ENCODE measurements at regions not wholly inside any gene's neighbourhood (a gene's known extent, or its start where the extent isn't known, plus 50 kb on each side); places are given as distances from the start of the nearest gene placed in this dataset.

DNA sequence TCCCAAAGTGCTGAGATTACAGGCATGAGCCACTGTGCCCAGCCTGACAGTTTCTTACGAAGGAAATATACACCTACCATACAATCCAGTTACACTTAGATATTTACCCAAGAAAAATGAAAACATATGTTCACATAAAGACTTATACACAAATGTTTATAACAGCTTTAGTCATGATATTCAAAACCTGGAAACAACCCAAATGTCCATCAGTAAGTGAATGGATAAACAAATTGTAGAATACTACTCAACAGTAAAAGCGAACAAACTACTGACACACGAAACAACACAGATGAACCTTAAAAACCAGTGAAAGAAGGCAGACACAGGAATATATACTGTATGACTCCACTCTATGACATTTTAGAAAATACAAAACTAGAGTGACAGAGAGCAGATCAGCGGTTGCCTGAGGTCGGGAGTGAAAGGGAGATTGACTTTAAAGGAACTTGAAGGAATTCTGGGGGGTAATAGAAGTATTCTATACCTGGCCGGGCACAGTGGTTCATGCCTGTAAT, 83.6 kb downstream of the SPRING1 start:
- TF ChIP-seq, protein P1, sequence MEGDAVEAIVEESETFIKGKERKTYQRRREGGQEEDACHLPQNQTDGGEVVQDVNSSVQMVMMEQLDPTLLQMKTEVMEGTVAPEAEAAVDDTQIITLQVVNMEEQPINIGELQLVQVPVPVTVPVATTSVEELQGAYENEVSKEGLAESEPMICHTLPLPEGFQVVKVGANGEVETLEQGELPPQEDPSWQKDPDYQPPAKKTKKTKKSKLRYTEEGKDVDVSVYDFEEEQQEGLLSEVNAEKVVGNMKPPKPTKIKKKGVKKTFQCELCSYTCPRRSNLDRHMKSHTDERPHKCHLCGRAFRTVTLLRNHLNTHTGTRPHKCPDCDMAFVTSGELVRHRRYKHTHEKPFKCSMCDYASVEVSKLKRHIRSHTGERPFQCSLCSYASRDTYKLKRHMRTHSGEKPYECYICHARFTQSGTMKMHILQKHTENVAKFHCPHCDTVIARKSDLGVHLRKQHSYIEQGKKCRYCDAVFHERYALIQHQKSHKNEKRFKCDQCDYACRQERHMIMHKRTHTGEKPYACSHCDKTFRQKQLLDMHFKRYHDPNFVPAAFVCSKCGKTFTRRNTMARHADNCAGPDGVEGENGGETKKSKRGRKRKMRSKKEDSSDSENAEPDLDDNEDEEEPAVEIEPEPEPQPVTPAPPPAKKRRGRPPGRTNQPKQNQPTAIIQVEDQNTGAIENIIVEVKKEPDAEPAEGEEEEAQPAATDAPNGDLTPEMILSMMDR (IDR thresholded peaks at IDR 0.05; ENCODE audit: insufficient read depth, low read depth, low read length, missing control alignments): no peak
- H3K4me3 ChIP-seq (ENCODE audit: low read length): no peak overlapping the region
- no peak for DNase-seq (ENCODE audit: low read depth)

DNA sequence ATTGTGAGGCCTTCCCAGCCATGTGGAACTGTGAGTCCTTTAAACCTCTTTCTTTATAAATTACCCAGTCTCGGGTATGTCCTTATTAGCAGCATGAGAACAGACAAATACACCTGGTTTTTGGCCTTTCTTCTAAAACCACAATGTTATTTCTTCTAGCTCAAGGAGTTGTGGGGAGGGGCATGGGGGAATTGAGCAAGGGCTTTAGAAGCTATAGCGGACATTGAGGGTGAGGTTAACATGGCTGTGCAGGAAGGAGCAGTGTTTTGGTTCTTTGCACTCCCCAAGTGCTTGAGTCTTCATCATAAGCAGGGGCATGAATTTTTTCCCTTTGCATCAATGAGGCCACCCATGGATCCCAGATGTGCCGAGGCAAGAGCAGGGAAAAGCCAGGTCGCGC, 86.8 kb downstream of the SPRING1 start:
- no peak overlapping the region for H3K4me3 ChIP-seq (ENCODE audit: low read length)
- DNase-seq (ENCODE audit: low read depth): no peak
- TF ChIP-seq, protein P1 (IDR thresholded peaks at IDR 0.05; ENCODE audit: insufficient read depth, low read depth, low read length, missing control alignments): no peak

DNA sequence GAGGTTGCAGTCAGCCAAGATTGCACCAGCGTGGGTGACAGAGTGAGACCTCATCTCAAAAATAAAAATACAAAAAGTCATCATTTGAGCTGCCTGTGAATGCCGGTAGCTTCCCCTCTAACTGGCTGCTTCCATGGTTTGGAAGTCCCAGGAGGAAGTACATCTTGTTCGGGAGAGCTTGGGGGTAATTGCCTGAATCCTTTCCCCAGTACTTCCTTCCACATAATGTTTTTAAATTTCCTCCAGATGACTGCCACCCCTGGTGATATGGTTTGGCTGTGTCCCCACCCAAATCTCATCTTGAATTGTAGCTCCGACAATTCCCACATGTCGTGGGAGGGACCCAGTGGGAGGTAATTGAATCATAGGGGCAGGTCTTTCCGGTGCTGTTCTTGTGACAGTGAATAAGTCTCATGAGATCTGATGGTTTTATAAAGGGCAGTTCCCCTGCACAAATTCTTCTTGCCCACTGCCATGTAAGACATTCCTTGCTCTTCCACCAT, 87.2 kb downstream of the SPRING1 start:
- H3K4me3 ChIP-seq (ENCODE audit: low read length): no peak overlapping the region
- TF ChIP-seq, protein P1 (IDR thresholded peaks at IDR 0.05; ENCODE audit: insufficient read depth, low read depth, low read length, missing control alignments): no peak
- DNase-seq (ENCODE audit: low read depth): no peak

DNA sequence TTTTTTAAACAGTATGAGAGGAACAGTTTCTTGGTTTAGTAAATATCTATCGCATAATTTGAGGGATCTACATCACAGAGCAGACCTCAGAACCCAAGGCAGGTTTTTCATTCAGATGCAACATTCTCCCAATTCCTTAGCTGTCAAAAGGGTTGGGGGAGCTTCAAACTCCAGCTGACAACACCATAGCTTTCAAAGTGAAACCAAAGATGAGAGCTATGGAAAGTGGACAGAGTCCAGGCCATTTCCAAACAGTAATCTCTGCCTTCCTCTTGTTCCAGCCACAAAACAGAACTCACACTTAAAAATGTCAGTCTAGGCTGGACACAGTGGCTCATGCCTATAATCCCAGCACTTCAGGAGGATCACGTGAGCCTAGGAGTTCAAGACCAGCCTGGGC, 87.8 kb downstream of the SPRING1 start:
- no peak for DNase-seq (ENCODE audit: low read depth)
- TF ChIP-seq, protein P1 (IDR thresholded peaks at IDR 0.05; ENCODE audit: insufficient read depth, low read depth, low read length, missing control alignments): no peak
- no peak overlapping the region for H3K4me3 ChIP-seq (ENCODE audit: low read length)

DNA sequence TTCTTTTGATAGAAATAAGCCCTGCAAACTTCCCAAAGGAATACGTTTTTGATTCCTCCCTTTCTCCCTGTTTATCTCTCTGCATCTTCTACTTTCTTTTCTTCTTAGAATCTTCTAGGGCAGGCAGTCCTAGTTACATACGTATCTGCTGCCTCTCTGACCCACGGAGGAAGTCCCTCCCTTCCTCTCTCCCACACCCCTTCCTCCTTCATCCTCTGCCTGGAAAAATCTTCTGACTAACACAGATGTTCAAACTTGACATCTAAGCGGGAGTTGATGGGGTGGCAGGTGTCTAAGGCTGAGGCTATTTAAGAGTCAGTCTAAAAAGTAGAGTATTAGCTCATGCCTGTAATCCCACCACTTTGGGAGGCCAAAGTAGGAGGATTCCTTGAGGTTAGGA, 88.6 kb downstream of the MAP1LC3B2 start:
- TF ChIP-seq, protein P1 (IDR thresholded peaks at IDR 0.05; ENCODE audit: insufficient read depth, low read depth, low read length, missing control alignments): no peak
- no peak for DNase-seq (ENCODE audit: low read depth)
- no peak overlapping the region for H3K4me3 ChIP-seq (ENCODE audit: low read length)

DNA sequence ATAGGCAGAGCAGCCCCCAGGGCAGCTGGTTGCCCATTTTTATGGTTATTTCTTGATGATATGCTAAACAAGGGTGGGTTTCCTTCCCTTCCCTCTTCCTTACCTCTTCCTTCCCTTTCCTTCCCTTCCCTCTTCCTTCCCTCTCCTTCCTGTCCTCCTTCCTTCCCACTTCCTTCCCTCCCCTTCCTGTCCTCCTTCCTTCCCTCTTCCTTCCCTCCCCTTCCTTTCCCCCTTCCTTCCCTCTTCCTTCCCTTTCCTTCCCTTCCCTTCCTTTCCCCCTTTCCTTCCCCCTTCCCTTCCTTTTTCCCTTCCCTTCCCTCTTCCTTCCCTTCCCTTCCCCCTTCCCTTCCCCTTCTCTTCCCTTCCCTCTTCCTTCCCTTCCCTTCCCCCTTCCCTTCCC, 87.7 kb downstream of the MAP1LC3B2 start:
- H3K4me3 ChIP-seq (ENCODE audit: low read length): no peak overlapping the region
- TF ChIP-seq, protein P1 (IDR thresholded peaks at IDR 0.05; ENCODE audit: insufficient read depth, low read depth, low read length, missing control alignments): no peak
- no peak for DNase-seq (ENCODE audit: low read depth)

DNA sequence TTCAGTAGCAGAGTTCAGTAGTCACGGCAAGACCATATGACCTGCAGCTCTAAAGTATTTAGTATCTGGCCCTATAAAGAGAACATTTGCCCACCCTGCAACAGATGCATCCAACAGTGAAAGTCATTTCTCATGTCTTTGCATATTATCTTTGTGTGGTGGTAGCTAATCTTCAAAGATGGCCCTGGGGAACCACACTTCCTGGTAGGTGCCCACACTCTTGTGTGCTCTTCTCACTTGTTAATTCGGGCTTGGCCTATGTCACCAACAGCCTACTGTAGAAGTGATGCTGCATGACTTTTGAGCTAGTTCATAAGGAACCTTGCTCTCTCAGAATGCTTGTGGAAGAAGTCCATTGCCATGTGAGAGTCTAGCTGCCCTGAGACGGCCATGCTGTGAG, 85.6 kb downstream of the MAP1LC3B2 start:
- no peak overlapping the region for H3K4me3 ChIP-seq (ENCODE audit: low read length)
- TF ChIP-seq, protein P1 (IDR thresholded peaks at IDR 0.05; ENCODE audit: insufficient read depth, low read depth, low read length, missing control alignments): no peak
- DNase-seq (ENCODE audit: low read depth): no peak

All from epithelial cell of esophagus (primary cell).